Caki2 (cell line): ENCODE measurements at regions not wholly inside any gene's neighbourhood (a gene's known extent, or its start where the extent isn't known, plus 50 kb on each side); places are given as distances from the start of the nearest gene placed in this dataset.
"Not testable (repeated sequence)": the region's sequence is repeated elsewhere in the genome, so short reads cannot be mapped to it uniquely, and the experiment has no call there.

Source experiments
- DNase-seq: peaks from one replicate; pipeline ENCODE4 v3.0.0-alpha.2; 2015; ENCODE audit warnings: low read depth
- in situ Hi-C: cut with HindIII; loops from 2 replicates; pipeline ENCODE4 v1.10.0; 2016; ENCODE audit warnings: low sequenced_read_pairs, low pct_unique_long_range_greater_than_20kb, mixed read lengths

GRCh38 chr3:127448161-127448561 is 142.4 kb downstream of the TPRA1 start:
- no peak for DNase-seq
- in situ Hi-C loops: no loop called here

GRCh38 chr3:127446756-127447155 is 143.8 kb downstream of the TPRA1 start:
- in situ Hi-C loops: no loop called here
- DNase-seq: no peak

GRCh38 chr3:127445581-127446343 is 144.8 kb downstream of the TPRA1 start:
- DNase-seq: no peak
- in situ Hi-C loops: no loop called here

GRCh38 chr3:127444761-127445160 is 145.8 kb downstream of the TPRA1 start:
- in situ Hi-C loops: no loop called here

GRCh38 chr3:127443581-127444375 is 146.8 kb downstream of the TPRA1 start:
- in situ Hi-C loops: no loop called here
- DNase-seq: no peak

More at GRCh38 chr3:127444761-127445160, 145.8 kb downstream of the TPRA1 start:
- DNase-seq: no peak

GRCh38 chr3:127442506-127442905 is 148.0 kb downstream of the TPRA1 start:
- no peak for DNase-seq
- in situ Hi-C loops: no loop called here

- no peak for DNase-seq
- in situ Hi-C loops: no loop called here
Observed at GRCh38 chr3:127441764-127442163, 148.8 kb downstream of the TPRA1 start.

- DNase-seq: no peak
- in situ Hi-C loops: no loop called here
Observed at GRCh38 chr3:127440384-127440783, 150.1 kb downstream of the TPRA1 start.

GRCh38 chr3:127439621-127440020 is 150.9 kb downstream of the TPRA1 start:
- no peak for DNase-seq
- in situ Hi-C loops: no loop called here

- DNase-seq: no peak
- in situ Hi-C loops: no loop called here
Observed at GRCh38 chr3:127438951-127439350, 151.1 kb upstream of the PRR20G start.

GRCh38 chr3:127438371-127438770 is 150.5 kb upstream of the PRR20G start:
- no peak for DNase-seq
- in situ Hi-C loops: no loop called here

- DNase-seq, in situ Hi-C loops: not testable (repeated sequence)
Observed at GRCh38 chr3:127435299-127435698, 147.5 kb upstream of the PRR20G start.

GRCh38 chr3:127431066-127431465 is 143.2 kb upstream of the PRR20G start:
- in situ Hi-C loops: no loop called here

GRCh38 chr3:127428344-127428997 is 140.6 kb upstream of the PRR20G start:
- in situ Hi-C loops: no loop called here
- no peak for DNase-seq

More at GRCh38 chr3:127431066-127431465, 143.2 kb upstream of the PRR20G start:
- DNase-seq: no peak

GRCh38 chr3:127427666-127428065 is 139.8 kb upstream of the PRR20G start:
- in situ Hi-C loops: no loop called here
- no peak for DNase-seq

- in situ Hi-C loops: no loop called here
Observed at GRCh38 chr3:127427156-127427555, 139.3 kb upstream of the PRR20G start.

GRCh38 chr3:127426444-127427153 is 138.8 kb upstream of the PRR20G start:
- no peak for DNase-seq
- in situ Hi-C loops: no loop called here

More at GRCh38 chr3:127427156-127427555, 139.3 kb upstream of the PRR20G start:
- DNase-seq: no peak
